Left colon (tissue), 2 donors: ENCODE measurements at regions not wholly inside any gene's neighbourhood (a gene's known extent, or its start where the extent isn't known, plus 50 kb on each side); places are given as distances from the start of the nearest gene placed in this dataset.

Source experiments
- ATAC-seq: fragments of 200-7000 bp; cut with Tn5 transposase; one replicate; pipeline ENCODE4 v1.9.1; 2020; ENCODE audit warnings: mild to moderate bottlenecking, moderate library complexity
- DNase-seq, 2 donors: peaks; one replicate each; pipeline ENCODE4 v3.0.0-alpha.2; 2020
- intact Hi-C, 2 donors: fragments of 100-400 bp; cut with DNase I in 1 of 2; cut with micrococcal nuclease in 1 of 2; formaldehyde crosslinking; loops; one replicate each; pipeline versions ENCODE4 v1.11.2 to v1.14.0; 2022; cut with DNase I, micrococcal nuclease
- donor health status: DM: no; HTN: no; CAD: no.
- donor health status: DM: yes; HTN: yes; CAD: no.

- no peak for ATAC-seq
- no peak for DNase-seq
- intact Hi-C loops: no loop called here
Measured at GRCh38 chr4:137015426-137016409, 516.6 kb downstream of the PCDH18 start.

GRCh38 chr4:137000432-137000831 lies 531.9 kb downstream of the PCDH18 start:
- DNase-seq (no peak), ATAC-seq (no peak)
- intact Hi-C loops: no loop called here

GRCh38 chr4:136992032-136992431 lies 540.3 kb downstream of the PCDH18 start:
- intact Hi-C loops: no loop called here
- no peak for ATAC-seq
- no peak for DNase-seq

GRCh38 chr4:136985683-136986082 lies 546.6 kb downstream of the PCDH18 start:
- no peak for DNase-seq
- ATAC-seq: no peak
- intact Hi-C loops: no loop called here

- no peak for ATAC-seq
- DNase-seq: no peak
- intact Hi-C loops: no loop called here
Measured at GRCh38 chr4:136967069-136967468, 565.2 kb downstream of the PCDH18 start.

- intact Hi-C loops: no loop called here
Measured at GRCh38 chr4:136965478-136965877, 566.8 kb downstream of the PCDH18 start.

GRCh38 chr4:136962868-136963267 lies 569.4 kb downstream of the PCDH18 start:
- ATAC-seq (no peak), DNase-seq (no peak)
- intact Hi-C loops: no loop called here

More at GRCh38 chr4:136965478-136965877, 566.8 kb downstream of the PCDH18 start:
- no peak for DNase-seq
- no peak for ATAC-seq

- intact Hi-C loops: no loop called here
- DNase-seq (peak in 1 of 2 donors; percentile 18), ATAC-seq (no peak)
Measured at GRCh38 chr4:136946307-136946907, 585.9 kb downstream of the PCDH18 start.

- DNase-seq (no peak), ATAC-seq (no peak)
- intact Hi-C loops: no loop called here
Measured at GRCh38 chr4:136939781-136940180, 592.5 kb downstream of the PCDH18 start.

- DNase-seq: no peak
- intact Hi-C loops: no loop called here
- ATAC-seq: no peak
Measured at GRCh38 chr4:136935871-136936270, 596.4 kb downstream of the PCDH18 start.

- no peak for ATAC-seq
- intact Hi-C loops: no loop called here
- DNase-seq: no peak
Measured at GRCh38 chr4:136935305-136935704, 597.0 kb downstream of the PCDH18 start.

- DNase-seq (no peak), ATAC-seq (no peak)
- intact Hi-C loops: no loop called here
Measured at GRCh38 chr4:136934601-136935000, 597.7 kb downstream of the PCDH18 start.

GRCh38 chr4:136931781-136932180 lies 600.5 kb downstream of the PCDH18 start:
- intact Hi-C loops: no loop called here
- ATAC-seq (no peak), DNase-seq (no peak)

GRCh38 chr4:136928957-136929411 lies 603.3 kb downstream of the PCDH18 start:
- no peak for ATAC-seq

GRCh38 chr4:136927172-136927571 lies 605.1 kb downstream of the PCDH18 start:
- intact Hi-C loops: no loop called here
- ATAC-seq (no peak), DNase-seq (no peak)

More at GRCh38 chr4:136928957-136929411, 603.3 kb downstream of the PCDH18 start:
- DNase-seq: no peak
- intact Hi-C loops: no loop called here

GRCh38 chr4:136925203-136925602 lies 607.1 kb downstream of the PCDH18 start:
- ATAC-seq (no peak), DNase-seq (no peak)
- intact Hi-C loops: no loop called here

- intact Hi-C loops: no loop called here
- DNase-seq (no peak), ATAC-seq (no peak)
Measured at GRCh38 chr4:136922066-136922465, 610.2 kb downstream of the PCDH18 start.

- DNase-seq (no peak), ATAC-seq (no peak)
- intact Hi-C loops: no loop called here
Measured at GRCh38 chr4:136920092-136920881, 612.0 kb downstream of the PCDH18 start.

GRCh38 chr4:136918772-136919171 lies 613.5 kb downstream of the PCDH18 start:
- no peak for ATAC-seq
- intact Hi-C loops: no loop called here
- DNase-seq: no peak
